Testis (tissue), 2 donors: ENCODE measurements at regions not wholly inside any gene's neighbourhood (a gene's known extent, or its start where the extent isn't known, plus 50 kb on each side); places are given as distances from the start of the nearest gene placed in this dataset.

Experiments used
- POLR2A ChIP-seq: fragments of 450-650 bp; IDR thresholded peaks from one replicate; pipeline ENCODE4 v1.6.1; 2017; ENCODE audit warnings: antibody characterized with exemption, mild to moderate bottlenecking, moderate library complexity
- TF ChIP-seq, protein P1 (sequence below), 3 experiments: fragments of 450-650 bp in 2 of 3; fragments of 200-600 bp in 1 of 3; sonication (generic) in 1 of 3; IDR thresholded peaks; one replicate each; pipeline ENCODE4 v1.5.1; 2016 to 2019; ENCODE audit warnings: antibody characterized with exemption in 3 of 3, mild to moderate bottlenecking in 2 of 3, moderate library complexity in 1 of 3

DNA sequence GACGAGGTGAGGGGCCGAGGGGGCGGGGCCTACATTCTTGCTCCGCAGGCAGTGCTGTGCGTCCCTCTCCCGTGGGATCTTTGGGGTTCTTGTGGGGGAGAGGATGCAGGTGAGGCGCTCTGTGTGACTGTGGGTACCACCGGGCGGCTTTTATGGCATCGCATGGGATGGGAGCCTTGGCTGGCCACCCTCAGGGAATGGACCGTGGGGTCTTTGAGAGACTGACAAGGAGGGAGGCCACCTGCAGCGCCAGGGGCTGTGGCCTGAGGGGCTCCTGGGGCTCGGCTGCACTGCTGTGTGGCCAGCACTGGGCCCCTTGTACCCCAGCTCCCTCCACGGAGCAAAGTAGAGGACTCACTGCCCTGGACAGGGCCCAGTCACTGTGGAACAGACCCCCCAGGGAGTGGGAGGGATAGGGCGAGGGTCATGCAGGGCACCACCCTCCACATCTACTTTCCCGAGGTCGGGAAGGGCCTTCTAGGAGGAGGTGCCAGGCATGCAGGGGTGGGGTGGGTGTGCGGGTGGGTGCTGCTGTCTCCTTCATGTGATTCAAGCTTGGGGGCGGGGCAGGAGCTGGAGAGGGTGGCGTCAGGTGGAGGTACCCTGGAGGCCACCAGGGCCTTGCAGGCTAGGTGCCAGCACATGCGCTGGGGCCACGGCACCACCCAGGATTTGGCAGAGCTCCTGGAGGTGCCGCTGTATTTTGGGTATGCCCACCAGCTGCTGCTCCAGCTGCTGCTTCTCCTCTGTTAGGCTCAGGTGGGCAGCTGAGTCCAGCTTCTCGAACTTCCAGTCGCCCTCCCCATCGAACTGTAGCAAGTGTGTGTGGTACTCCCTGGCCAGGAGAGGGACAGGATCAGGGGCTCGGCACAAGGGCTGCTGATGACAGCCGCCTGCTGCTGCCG is 1072.4 kb downstream of the RPIA start:
- TF ChIP-seq, protein P1, sequence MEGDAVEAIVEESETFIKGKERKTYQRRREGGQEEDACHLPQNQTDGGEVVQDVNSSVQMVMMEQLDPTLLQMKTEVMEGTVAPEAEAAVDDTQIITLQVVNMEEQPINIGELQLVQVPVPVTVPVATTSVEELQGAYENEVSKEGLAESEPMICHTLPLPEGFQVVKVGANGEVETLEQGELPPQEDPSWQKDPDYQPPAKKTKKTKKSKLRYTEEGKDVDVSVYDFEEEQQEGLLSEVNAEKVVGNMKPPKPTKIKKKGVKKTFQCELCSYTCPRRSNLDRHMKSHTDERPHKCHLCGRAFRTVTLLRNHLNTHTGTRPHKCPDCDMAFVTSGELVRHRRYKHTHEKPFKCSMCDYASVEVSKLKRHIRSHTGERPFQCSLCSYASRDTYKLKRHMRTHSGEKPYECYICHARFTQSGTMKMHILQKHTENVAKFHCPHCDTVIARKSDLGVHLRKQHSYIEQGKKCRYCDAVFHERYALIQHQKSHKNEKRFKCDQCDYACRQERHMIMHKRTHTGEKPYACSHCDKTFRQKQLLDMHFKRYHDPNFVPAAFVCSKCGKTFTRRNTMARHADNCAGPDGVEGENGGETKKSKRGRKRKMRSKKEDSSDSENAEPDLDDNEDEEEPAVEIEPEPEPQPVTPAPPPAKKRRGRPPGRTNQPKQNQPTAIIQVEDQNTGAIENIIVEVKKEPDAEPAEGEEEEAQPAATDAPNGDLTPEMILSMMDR (IDR thresholded peaks at IDR 0.05), result no peak
- TF ChIP-seq POLR2A, result no peak
